ENCODE measurements at regions not wholly inside any gene's neighbourhood (a gene's known extent, or its start where the extent isn't known, plus 50 kb on each side); places are given as distances from the start of the nearest gene placed in this dataset.
"Not testable (repeated sequence)": the region's sequence is repeated elsewhere in the genome, so short reads cannot be mapped to it uniquely, and the experiment has no call there.

- ATAC-seq (no peak), DNase-seq (no peak)
- intact Hi-C loops (cut with micrococcal nuclease): no loop called here
Measured at GRCh38 chrX:112190646-112191045, 108.1 kb upstream of the TRPC5 start.

GRCh38 chrX:112181361-112181760, 98.8 kb upstream of the TRPC5 start:
- DNase-seq; intact Hi-C loops (cut with micrococcal nuclease); ATAC-seq: not testable (repeated sequence)

DNA sequence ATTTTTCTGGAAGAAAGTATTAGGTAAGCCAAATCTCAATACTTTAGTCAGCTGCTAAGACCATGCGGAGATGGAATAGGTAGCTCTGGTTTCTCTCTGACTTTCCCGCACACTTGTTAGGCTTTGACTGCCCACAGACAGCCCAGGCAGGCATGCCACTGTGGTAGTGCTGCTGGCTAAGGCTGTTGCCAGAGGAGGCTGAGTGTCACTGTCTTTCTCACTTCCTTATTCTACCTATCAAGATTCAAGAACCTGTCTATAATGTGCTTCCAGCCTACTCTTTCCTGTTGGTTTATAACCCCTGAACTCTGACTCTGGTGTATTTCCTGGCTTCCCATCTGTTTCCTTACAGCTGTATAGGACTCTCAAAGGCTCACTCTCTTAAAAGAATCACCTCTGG, 81.8 kb upstream of the TRPC5 start:
- ATAC-seq (no peak), DNase-seq (no peak)
- intact Hi-C loops (cut with micrococcal nuclease): no loop called here

DNA sequence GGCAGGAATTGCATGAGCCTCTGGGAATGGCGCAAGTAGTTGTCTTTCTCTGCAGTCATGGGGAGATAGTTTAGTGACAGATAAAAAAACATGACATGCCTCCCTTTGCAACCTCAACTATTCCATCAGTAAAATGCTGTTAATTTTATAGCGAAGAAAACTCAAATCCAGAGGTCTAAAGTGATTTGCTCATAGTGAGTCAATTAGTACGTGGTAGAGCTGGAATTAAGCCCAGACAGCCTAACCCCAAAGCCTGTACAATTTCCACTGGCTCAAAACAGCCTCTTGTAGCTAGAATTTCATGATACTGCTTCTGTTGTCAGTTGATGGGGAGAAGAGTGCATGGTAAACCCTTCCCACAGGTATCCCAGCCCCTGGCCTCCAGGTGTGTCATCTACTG, 81.3 kb upstream of the TRPC5 start:
- intact Hi-C loops (cut with micrococcal nuclease): no loop called here
- ATAC-seq (no peak), DNase-seq (no peak)

- intact Hi-C loops (cut with micrococcal nuclease): no loop called here
- no peak for DNase-seq
- ATAC-seq: no peak
Measured at GRCh38 chrX:112148397-112148796, 65.8 kb upstream of the TRPC5 start.

DNA sequence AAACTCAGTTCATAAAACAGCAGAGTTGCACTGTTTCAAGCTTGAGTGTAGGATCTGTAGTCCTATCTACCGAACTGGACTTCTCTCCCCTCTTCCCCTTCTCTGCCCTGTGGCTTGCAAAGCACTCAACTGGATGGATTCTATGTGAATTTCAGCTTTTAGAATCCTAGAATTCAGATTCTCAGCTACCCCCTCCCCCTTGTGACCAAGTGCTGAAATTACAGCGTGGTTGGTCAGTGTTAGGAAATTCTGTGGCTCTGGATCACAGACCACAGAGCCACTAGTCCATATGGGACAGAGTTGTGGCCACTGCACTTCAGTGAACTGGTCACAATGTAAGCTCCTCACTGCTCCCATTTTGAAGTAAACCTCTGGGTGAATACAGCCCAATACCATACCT, 64.6 kb upstream of the TRPC5 start:
- DNase-seq: no peak
- ATAC-seq: no peak
- intact Hi-C loops (cut with micrococcal nuclease): no loop called here

DNA sequence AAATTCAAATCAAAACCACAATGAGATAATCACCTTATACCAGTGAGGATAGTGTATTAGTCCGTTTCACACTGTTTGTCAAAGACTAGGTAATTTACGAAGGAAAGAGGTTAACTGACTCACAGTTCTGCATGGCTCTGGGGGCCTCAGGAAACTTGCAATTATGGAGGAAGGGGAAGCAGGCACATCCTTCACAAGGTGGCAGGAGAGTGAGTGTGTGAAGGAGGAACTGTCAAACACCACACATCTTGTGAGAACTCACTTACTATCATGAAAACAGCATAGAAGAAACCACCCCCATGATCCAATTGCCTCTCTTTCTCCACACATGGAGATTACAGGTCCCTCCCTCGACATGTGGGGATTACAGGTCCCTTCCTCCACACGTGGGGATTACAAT, 54.7 kb upstream of the TRPC5 start:
- intact Hi-C loops (cut with micrococcal nuclease): no loop called here
- no peak for DNase-seq
- no peak for ATAC-seq
